Cerebellar nuclear complex (tissue), 1 donor: ENCODE measurements at regions not wholly inside any gene's neighbourhood (a gene's known extent, or its start where the extent isn't known, plus 50 kb on each side); places are given as distances from the start of the nearest gene placed in this dataset.

ENCODE experiments used
- DNase-seq, 2 experiments: peaks; one replicate each; lab custom pipeline; 2025; lab: John Stamatoyannopoulos, UW

GRCh38 chr9:135340726-135341475, 138.7 kb upstream of the PPP1R26 start:
- no peak for DNase-seq

GRCh38 chr9:135341612-135342169, 137.9 kb upstream of the PPP1R26 start:
- no peak for DNase-seq

GRCh38 chr9:135342206-135343130, 137.1 kb upstream of the PPP1R26 start:
- DNase-seq = no peak

GRCh38 chr9:135343136-135343535, 136.4 kb upstream of the PPP1R26 start:
- DNase-seq = no peak

- DNase-seq = peak in 1 of 2 experiments; percentile 28
These were observed 135.6 kb upstream of the PPP1R26 start for GRCh38 chr9:135343837-135344522.

GRCh38 chr9:135344523-135344901, 135.1 kb upstream of the PPP1R26 start:
- DNase-seq = no peak

GRCh38 chr9:135344915-135345500, 134.6 kb upstream of the PPP1R26 start:
- no peak for DNase-seq

GRCh38 chr9:135345775-135346433, 133.7 kb upstream of the PPP1R26 start:
- no peak for DNase-seq

GRCh38 chr9:135346438-135347050, 133.0 kb upstream of the PPP1R26 start:
- DNase-seq = no peak

- no peak for DNase-seq
These were observed 132.1 kb upstream of the PPP1R26 start for GRCh38 chr9:135347461-135347860.

- DNase-seq = no peak
These were observed 131.3 kb upstream of the PPP1R26 start for GRCh38 chr9:135348076-135348787.

- no peak for DNase-seq
These were observed 130.8 kb upstream of the PPP1R26 start for GRCh38 chr9:135348788-135349150.

- DNase-seq = no peak
These were observed 130.2 kb upstream of the PPP1R26 start for GRCh38 chr9:135349212-135350002.

GRCh38 chr9:135350003-135350315, 129.6 kb upstream of the PPP1R26 start:
- DNase-seq = no peak

- DNase-seq = no peak
These were observed 125.6 kb upstream of the PPP1R26 start for GRCh38 chr9:135353935-135354334.

GRCh38 chr9:135355521-135356011, 124.0 kb upstream of the PPP1R26 start:
- DNase-seq = peak in 1 of 2 experiments; percentile 48

GRCh38 chr9:135356021-135356420, 123.6 kb upstream of the PPP1R26 start:
- DNase-seq = no peak

- DNase-seq = no peak
These were observed 122.8 kb upstream of the PPP1R26 start for GRCh38 chr9:135356796-135357195.

- no peak for DNase-seq
These were observed 121.6 kb upstream of the PPP1R26 start for GRCh38 chr9:135357863-135358551.
